HG03521 (cell line): ENCODE measurements at regions not wholly inside any gene's neighbourhood (a gene's known extent, or its start where the extent isn't known, plus 50 kb on each side); places are given as distances from the start of the nearest gene placed in this dataset.
A peak's percentile ranks its signal among the peaks of the same experiment; 100 is the strongest.

Source experiments
- ATAC-seq: cut with Tn5 transposase; IDR thresholded peaks from one replicate; pipeline ENCODE4 v1.9.1; 2021; ENCODE audit warnings: mild to moderate bottlenecking, moderate library complexity; ENCODE audit not compliant: unreplicated experiment

DNA sequence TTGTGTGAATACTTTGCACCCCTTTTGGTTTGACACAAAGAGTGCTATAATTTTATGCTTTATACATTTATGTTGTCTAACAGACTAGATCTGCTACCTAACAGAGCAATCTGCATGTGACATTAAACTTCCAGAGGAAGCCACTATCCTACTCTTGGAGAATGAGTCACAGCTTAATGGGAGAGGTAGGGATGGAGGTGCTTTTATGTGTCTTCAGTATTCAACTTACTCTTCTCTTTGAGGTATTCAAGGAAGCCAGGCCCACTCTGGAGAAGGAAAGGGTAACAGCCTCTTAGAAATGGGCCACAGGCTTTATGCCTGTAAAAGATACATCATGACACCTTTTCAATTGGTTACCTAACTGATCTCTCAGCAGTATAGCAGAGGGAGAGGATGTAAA, 85.8 kb upstream of the NEUROD1 start:
- ATAC-seq: no peak

- ATAC-seq: no peak
Measured at GRCh38 chr2:181770150-181770549, 89.8 kb upstream of the NEUROD1 start.

DNA sequence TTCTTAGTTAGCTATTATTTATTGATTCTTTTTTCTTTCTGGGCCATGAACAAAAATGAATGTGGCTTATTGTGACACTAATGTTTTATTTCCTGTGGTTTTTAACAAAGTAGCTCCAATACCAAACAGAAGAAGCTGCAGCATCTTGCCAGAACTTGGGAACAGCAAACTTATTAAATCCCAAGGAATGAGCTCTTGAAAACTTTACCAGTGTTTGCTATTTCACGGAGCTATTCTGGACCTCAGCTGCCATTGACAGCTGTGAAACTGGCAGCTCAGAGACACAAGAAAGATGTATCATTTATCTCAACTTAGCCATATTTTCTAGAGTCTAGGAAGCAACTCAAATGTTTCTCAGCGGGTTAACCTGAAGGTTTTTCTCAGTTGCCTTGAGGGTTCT, 91.0 kb upstream of the NEUROD1 start:
- ATAC-seq: no peak

DNA sequence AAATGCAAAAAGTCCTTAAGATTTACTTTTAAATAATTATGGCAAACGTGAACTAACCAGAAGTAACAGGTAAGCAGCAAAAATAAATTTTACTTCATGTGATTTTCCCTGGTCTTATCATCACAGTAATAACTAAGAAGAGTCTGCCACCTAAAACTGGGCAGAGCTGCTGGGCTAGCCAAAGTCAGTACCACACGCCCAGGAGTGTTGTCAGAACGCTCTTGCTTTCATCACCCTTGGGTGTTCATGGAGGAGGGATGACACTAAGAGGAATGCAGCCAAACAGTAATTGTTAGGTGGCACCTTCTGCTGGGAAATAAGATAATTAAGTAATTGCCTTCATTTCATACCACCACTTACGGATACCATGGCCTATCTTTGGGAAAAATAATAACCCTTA, 92.0 kb upstream of the NEUROD1 start:
- ATAC-seq: no peak

GRCh38 chr2:181772777-181773176, 92.5 kb upstream of the NEUROD1 start:
- no peak for ATAC-seq

GRCh38 chr2:181774685-181775084, 94.4 kb upstream of the NEUROD1 start:
- no peak for ATAC-seq

GRCh38 chr2:181776336-181776735, 96.0 kb upstream of the NEUROD1 start:
- no peak for ATAC-seq

GRCh38 chr2:181777734-181778133, 97.4 kb upstream of the NEUROD1 start:
- ATAC-seq: no peak

DNA sequence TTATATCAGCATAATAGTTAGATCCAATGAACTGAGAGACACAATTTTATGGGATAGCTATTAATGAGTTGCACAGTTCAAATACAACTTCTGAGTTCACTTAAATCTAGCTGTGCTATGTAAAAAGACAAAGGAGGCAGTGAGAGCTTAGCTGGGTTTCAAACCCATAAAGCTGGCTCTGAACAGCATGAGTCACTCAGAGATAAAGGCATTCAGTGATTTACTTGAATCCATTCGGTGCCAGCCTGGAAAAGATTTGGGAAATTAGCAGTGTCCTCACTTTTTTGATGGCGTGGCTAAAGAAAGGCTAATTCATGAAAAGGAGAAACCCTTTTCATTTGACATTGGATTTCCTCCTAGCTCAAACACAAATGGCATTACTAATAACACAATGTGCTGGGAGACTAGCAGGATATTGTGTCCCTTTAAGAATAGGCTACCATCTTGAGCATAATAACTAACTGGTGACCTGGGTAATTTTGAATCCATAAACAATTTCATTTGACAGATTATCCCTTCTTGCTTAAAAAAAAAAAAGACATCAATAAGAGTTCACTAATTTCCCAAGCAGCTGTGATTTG, 98.4 kb upstream of the NEUROD1 start:
- ATAC-seq: no peak

GRCh38 chr2:181779288-181780021, 99.1 kb upstream of the NEUROD1 start:
- ATAC-seq: peak; percentile 39

- peak; percentile 62 for ATAC-seq
Measured at GRCh38 chr2:181780047-181780651, 99.8 kb upstream of the NEUROD1 start.

- no peak for ATAC-seq
Measured at GRCh38 chr2:181780657-181781056, 100.3 kb upstream of the NEUROD1 start.

GRCh38 chr2:181781078-181781786, 100.9 kb upstream of the NEUROD1 start:
- peak; percentile 47 for ATAC-seq

DNA sequence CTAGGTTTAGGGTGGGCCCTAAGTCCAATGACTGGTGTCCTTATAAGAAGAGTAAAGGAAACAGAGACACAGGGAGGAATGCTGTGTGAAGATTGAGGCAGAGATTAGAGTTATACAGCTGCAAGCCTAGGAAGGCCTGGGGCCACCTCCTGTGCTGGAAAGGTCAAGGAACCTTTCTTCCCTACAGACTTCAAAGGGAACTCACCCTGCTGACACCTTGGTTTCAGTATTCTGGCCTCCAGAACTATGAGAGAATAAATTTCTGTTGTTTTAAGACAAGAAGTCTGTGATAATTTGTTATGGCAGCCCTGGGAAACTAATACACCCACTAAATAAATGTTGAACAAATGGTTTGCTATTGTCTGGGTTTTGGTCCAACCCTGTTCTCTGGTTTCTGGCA, 102.3 kb upstream of the NEUROD1 start:
- no peak for ATAC-seq

DNA sequence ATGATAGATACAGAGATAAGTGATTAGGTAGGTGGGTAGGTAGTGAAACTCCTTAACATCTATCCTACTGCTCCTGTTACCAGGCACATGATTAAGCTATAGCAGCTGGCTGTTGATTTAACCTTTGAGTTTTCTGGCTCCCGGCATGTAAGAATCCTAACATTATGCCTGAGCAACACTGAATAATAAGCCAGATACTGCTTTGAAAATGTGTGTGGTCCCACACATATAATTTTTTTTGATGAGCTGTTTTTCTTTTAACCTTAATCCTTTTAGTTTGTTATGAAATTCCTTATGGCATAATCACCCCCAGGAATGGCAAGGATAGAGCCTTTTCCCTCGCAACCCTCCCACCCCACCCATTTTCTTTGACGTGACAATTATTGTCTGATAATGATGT, 104.2 kb upstream of the NEUROD1 start:
- ATAC-seq: no peak

DNA sequence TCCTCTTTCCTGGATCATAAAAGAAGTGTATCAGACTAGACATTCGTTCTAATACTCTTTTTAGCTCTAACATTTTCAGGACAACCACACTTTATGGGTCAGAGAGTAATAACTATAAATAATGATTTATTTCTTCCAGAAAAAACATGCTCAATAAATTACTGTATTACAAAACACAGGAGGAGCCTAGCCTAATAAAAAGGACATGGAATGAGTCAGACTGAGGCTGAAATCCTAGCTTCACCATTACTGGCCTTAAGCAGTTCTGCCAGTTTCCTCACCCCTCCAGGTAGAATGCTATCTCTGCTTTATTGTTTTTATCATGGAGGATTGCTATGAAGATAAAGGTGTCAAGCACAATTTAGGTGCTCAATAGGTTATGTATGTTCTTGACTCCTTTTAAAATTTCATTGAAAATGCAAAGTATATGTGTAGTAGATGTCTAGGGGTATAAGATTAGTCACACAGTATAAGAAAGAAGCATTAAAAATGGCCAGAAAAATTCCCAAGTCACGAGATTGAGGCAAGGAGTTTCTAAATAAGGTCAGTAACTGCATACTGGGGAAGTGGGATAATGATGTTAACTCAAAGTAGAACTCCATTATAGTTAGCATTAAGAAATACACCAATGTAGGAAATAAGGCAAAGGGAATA, 105.5 kb upstream of the NEUROD1 start:
- ATAC-seq: no peak

GRCh38 chr2:181786371-181787228, 104.9 kb upstream of the ITPRID2 start:
- ATAC-seq: no peak

- ATAC-seq: no peak
Measured at GRCh38 chr2:181787310-181788048, 104.1 kb upstream of the ITPRID2 start.

GRCh38 chr2:181788897-181789555, 102.5 kb upstream of the ITPRID2 start:
- no peak for ATAC-seq
